HG02884 (cell line): ENCODE measurements at regions not wholly inside any gene's neighbourhood (a gene's known extent, or its start where the extent isn't known, plus 50 kb on each side); places are given as distances from the start of the nearest gene placed in this dataset.
"Not testable (repeated sequence)": the region's sequence is repeated elsewhere in the genome, so short reads cannot be mapped to it uniquely, and the experiment has no call there.

ENCODE experiments used
- ATAC-seq: cut with Tn5 transposase; IDR thresholded peaks from one replicate; pipeline ENCODE4 v1.9.1; 2021; ENCODE audit warnings: mild to moderate bottlenecking, moderate library complexity; ENCODE audit not compliant: unreplicated experiment

DNA sequence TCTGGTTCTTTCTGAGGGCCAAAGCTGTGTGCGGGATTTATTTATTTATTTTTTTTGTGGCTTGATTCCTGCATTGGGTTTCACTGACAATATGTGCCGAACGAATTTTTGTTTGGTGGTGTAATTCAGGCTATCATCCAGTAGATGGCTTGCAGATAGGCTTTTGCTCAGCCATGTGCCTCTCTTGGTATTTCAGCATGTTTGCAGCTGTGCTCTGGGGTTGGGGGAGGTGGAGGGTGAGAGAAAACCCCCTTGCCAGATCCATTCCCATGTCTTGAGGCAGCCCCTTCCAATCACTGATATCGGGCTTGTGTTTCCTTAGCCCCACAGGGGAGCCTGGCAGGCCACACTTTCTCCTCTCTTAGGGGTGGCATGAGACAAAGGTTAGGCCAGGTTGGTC, 302.4 kb downstream of the PTGER3 start:
- no peak for ATAC-seq

DNA sequence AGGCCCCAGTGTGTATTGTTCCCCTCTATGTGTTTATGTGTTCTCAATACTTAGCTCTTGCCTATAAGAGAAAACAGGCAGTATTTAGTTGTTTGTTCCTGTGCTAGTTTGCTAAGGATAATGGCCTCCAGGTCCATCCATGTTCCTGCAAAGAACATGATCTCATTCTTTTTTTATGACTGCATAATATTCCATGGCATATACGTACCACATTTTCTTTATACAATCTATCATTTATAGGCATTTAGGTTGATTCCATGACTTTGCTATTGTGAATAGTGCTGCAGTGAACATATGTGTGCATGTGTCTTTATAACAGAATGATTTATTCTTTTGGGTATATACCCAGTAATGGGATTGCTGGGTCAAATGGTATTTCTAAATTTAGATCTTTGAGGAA, 301.6 kb downstream of the PTGER3 start:
- ATAC-seq = not testable (repeated sequence)

GRCh38 chr1:70747123-70747522, 300.5 kb downstream of the PTGER3 start:
- not testable (repeated sequence) for ATAC-seq

DNA sequence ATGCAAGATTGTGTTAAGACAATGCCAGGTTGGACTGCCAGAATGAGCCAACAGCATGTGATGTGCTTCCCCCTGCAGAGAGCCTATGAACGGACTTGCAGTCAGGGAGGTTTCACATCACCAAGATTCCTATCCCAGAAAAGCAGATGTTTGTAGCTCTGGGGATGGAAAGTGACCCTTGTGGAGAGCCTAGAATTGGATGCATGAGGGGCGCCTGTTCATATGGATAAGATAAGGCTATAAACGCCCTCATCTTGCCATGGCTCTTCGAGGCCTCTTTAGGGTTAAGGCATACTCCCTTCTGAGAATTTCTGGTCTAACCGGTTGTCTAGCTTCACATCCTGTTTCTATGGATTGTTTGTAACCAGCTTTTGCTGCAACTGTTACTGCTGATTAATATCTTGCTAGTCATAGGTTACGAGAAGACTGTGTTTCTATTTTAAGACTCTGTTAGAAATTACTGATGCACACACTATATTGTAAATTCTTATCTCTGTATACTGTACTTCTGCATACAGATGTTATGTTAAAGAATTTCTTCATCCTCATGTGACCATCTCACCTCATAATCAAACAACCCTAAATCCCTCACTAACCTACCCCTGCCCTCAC, 295.8 kb downstream of the PTGER3 start:
- not testable (repeated sequence) for ATAC-seq

DNA sequence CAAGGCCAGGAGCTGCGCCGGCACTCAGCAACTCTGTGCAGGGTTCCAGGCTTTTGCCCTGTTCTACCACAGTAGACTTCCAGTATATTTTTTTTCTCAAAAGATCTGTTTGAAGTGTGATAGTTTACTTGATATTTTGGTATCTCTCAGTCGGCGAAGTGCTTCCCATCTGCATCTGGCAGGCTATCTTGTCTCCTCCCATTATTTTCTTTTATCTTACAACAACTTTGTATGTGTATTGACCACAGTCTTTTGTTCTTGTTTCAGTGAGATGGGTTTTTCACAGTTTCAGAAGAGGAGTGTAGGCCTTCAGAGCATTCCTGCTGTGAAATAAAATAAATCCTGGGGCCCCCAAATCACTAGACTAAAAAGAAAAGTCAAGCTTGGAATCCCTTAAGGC, 292.9 kb downstream of the PTGER3 start:
- ATAC-seq = no peak

DNA sequence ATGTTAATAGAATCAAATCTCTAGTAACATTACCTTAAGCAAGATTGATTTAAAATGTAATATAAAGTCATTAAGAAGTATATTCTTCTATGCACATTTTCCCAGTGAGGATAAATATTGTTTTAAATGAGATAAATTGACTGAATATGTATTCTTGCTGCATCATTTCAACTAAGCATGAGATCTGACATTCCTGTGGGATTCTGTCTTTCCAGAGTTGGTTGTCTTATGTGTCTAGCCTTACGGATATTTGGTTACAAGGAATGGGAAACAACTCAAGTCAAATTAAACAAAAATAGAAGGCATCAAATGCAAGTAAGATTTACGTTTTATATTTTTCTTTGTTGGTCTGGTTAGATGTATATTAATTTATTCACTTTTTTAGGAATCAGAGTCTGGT, 287.5 kb downstream of the PTGER3 start:
- ATAC-seq = no peak

DNA sequence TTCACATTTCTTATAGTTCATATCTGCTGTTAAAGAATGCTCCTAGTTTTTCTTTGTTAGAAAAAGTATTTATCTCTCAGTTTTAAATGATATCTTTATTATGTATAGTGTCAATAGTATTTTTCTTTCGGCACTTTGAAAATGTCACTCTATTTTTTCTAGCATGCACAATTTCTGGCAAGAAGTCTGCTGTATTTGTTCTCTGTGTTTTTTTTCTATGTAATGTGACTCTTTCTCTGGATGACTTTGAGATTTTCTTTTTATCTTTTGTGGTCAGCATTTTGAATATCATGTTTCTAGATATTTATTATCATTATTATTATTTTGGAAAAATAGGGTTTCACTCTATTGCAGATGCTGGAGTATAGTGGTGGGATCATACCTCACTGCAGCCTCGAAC, 285.2 kb downstream of the PTGER3 start:
- ATAC-seq = no peak

DNA sequence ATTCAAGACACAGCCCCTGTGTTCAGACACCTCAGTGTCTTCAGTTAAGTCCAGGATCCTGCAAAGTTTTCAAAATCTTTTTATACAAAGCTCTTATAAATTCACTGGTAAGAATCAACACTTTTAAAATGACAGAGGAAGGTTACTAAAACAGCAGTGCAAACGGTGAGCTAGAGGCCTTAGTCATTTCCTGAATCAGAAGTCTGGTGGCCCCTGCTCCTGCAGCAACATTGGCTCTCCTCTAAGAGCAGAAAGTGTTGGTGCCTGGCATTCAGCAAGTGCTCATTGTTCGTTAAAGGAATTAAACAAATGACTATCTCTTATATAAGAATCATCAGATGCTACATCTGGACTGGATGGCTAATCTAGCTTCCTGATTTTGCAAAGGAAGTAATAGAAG, 282.9 kb downstream of the PTGER3 start:
- ATAC-seq = no peak

GRCh38 chr1:70767377-70767776, 280.2 kb downstream of the PTGER3 start:
- no peak for ATAC-seq

- ATAC-seq = no peak
Observed at GRCh38 chr1:70768216-70768615, 279.4 kb downstream of the PTGER3 start.

GRCh38 chr1:70778056-70778762, 269.4 kb downstream of the PTGER3 start:
- ATAC-seq = no peak

DNA sequence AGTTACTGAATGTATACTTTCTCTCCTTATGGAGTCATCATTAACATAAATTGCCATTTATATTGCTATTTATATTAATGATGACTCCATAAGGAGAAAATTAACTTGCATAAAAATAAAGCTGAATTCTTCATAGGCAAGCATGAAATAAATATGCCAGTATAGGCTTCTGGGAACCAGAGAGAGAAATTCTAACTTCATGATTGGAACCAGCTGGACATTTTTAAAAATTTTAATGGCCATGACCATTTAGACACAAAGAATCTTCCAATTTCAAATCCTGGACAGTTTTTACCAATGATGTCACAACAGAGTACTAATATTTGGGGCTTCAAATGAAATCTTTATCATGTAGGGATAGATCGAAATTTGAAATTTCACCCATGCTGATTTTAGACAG, 268.7 kb downstream of the PTGER3 start:
- ATAC-seq = no peak

- ATAC-seq = no peak
Observed at GRCh38 chr1:70779571-70779970, 268.0 kb downstream of the PTGER3 start.

- no peak for ATAC-seq
Observed at GRCh38 chr1:70785287-70785686, 262.3 kb downstream of the PTGER3 start.

GRCh38 chr1:70790232-70790923, 257.2 kb downstream of the PTGER3 start:
- no peak for ATAC-seq

GRCh38 chr1:70795064-70795463, 252.6 kb downstream of the PTGER3 start:
- not testable (repeated sequence) for ATAC-seq

- not testable (repeated sequence) for ATAC-seq
Observed at GRCh38 chr1:70796298-70796697, 251.3 kb downstream of the PTGER3 start.

- ATAC-seq = not testable (repeated sequence)
Observed at GRCh38 chr1:70802625-70803024, 245.0 kb downstream of the PTGER3 start.

DNA sequence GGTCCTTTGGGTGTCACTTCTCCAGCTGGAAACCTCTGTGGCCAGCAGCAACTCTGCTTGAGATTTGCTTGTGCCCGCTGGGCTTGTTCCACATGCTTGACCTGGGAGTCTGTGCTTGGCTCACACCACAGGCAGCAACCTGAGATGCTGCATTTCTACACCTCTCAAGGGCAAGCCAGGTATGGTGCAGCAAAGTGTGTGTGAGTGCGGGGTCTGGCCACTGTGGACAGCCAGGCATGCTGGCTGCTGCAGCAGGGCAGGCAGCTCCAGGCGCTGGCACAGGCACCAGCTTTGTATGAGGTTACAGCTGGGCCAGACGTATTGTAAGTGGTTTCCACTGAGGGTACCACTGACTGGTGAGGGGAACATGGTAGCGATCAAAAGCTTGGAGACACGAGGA, 242.0 kb downstream of the PTGER3 start:
- ATAC-seq = no peak

DNA sequence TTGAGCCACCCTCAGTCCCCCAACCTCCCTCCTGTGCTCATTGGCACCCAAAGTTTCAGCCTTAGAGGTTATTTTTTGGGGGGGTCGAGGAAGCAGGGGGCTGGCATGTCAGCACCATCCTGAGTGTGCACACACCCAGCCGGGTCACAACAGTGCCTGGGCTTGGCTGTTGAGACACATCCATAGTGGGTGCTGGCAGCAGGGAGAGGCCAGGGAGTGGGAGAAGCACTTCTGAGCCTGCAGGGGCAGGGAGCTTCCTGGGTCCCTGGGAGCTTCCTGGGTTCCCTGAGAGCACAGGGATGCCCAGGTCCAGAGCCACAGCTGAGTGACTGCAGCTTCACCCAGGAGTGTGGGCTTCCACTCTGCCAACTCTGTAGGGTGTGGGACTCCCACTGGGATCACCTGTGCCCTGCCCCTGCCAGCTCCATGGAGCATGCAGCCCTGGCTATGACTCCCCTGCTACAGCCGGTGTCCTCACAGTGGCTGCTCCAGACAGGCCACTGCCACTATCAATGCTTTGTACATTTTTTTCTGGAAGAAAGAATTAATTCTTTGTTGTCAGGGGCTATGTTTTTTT, 240.4 kb downstream of the PTGER3 start:
- no peak for ATAC-seq

DNA sequence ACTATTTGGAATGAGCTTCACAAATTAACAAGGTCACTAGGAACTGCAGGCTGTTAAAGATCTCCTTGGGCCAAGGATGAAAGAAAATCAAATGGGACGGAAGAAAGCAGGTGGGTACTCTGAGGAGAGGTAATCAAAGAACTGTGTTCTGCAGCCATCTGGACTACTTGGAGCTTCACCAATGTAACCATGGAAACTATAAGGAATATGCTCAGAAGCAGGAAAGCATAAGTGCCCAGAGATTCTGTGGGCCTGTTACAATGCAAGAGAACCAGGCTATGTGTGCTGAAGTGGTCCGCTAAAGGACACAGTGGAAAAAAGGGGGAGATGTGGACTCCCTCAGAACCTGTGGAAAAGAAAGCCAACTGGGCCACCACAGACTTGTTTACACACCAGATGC, 238.5 kb downstream of the PTGER3 start:
- ATAC-seq = no peak

DNA sequence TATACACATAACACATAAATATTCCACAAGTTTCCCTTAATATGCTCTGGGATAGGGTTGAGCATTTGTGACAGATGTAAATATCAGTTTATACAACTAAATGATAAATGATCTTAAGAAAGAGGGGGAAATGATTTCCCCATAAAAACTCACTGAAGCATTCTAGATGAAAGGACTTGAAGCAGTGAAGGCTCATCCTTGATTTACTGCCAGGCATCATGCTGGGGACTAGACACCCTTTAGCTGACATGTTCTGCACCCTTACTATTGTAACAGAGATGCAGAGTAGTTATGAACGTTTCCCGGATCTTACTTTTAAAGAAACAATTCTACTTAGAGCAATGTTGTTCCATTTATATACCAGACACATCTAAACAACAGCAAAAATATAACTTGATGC, 235.8 kb downstream of the PTGER3 start:
- ATAC-seq = no peak
